ENCODE measurements at regions not wholly inside any gene's neighbourhood (a gene's known extent, or its start where the extent isn't known, plus 50 kb on each side); places are given as distances from the start of the nearest gene placed in this dataset.

- no peak for ATAC-seq
- intact Hi-C loops (cut with micrococcal nuclease): no loop called here
- no peaks in the 10 kb centered on the region for H3K36me3 Mint-ChIP-seq (ENCODE audit: low read depth)
- TF ChIP-seq CTCF (IDR thresholded peaks at IDR 0.05): no peak
- no peak overlapping the region for H3K4me3 Mint-ChIP-seq
- H3K27ac Mint-ChIP-seq: no peak overlapping the region
- H3K9me3 Mint-ChIP-seq: peaks cover 15% of the 10 kb centered on the region
- no peak for DNase-seq
- no peaks in the 10 kb centered on the region for H3K27me3 Mint-ChIP-seq
- CTCF ChIA-PET: no interaction called here
- H3K4me1 Mint-ChIP-seq (ENCODE audit: low read depth): no peaks in the 10 kb centered on the region
- POLR2A ChIA-PET: no interaction called here
Measured at GRCh38 chr11:37762079-37762478, 1164.0 kb upstream of the RAG2 start.

GRCh38 chr11:37755521-37755920, 1157.5 kb upstream of the RAG2 start:
- ChIA-PET POLR2A (no interaction called here), CTCF (no interaction called here)
- Mint-ChIP-seq H3K4me1 (ENCODE audit: low read depth) (no peaks in the 10 kb centered on the region), H3K27ac (no peak overlapping the region), H3K9me3 (peaks cover 11% of the 10 kb centered on the region), H3K4me3 (no peak overlapping the region), H3K27me3 (no peaks in the 10 kb centered on the region), H3K36me3 (ENCODE audit: low read depth) (no peaks in the 10 kb centered on the region)
- TF ChIP-seq CTCF (IDR thresholded peaks at IDR 0.05): no peak
- no peak for DNase-seq
- no peak for ATAC-seq
- intact Hi-C loops (cut with micrococcal nuclease): no loop called here

GRCh38 chr11:37748641-37749040, 1150.6 kb upstream of the RAG2 start:
- Mint-ChIP-seq H3K4me3 (no peak overlapping the region), H3K36me3 (ENCODE audit: low read depth) (no peaks in the 10 kb centered on the region), H3K27ac (no peak overlapping the region), H3K4me1 (ENCODE audit: low read depth) (no peaks in the 10 kb centered on the region), H3K9me3 (peaks cover 3% of the 10 kb centered on the region), H3K27me3 (no peaks in the 10 kb centered on the region)
- TF ChIP-seq CTCF (IDR thresholded peaks at IDR 0.05): no peak
- ChIA-PET POLR2A (no interaction called here), CTCF (no interaction called here)
- no peak for ATAC-seq
- intact Hi-C loops (cut with micrococcal nuclease): no loop called here
- DNase-seq: no peak

GRCh38 chr11:37747121-37747520, 1149.1 kb upstream of the RAG2 start:
- no peaks in the 10 kb centered on the region for H3K36me3 Mint-ChIP-seq (ENCODE audit: low read depth)
- no peak overlapping the region for H3K4me3 Mint-ChIP-seq
- intact Hi-C loops (cut with micrococcal nuclease): no loop called here
- H3K27ac Mint-ChIP-seq: no peak overlapping the region
- H3K9me3 Mint-ChIP-seq: peaks cover 5% of the 10 kb centered on the region
- no peaks in the 10 kb centered on the region for H3K27me3 Mint-ChIP-seq
- DNase-seq (no peak), ATAC-seq (no peak)
- ChIA-PET CTCF (no interaction called here), POLR2A (no interaction called here)
- no peak for TF ChIP-seq CTCF (IDR thresholded peaks at IDR 0.05)
- H3K4me1 Mint-ChIP-seq (ENCODE audit: low read depth): no peaks in the 10 kb centered on the region

DNA sequence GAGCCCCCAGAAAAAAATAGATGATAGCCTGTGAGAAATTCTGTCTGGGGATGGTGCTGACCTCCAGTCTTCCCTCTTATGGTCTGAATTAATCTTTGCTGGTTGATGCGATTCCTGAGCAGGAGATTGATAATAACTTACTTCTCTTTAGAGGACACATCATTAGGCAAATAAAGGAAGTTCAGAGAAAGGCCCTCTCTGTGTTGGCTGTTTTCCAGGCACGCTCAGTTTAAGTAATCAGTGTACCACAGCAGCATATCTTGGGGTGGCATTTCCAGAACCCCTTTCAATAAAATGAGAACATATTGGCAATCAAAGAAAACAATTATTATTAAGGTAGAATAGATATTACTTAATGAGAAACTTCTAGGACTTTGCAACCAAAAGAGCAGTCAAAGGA, 1129.3 kb upstream of the RAG2 start:
- TF ChIP-seq CTCF (IDR thresholded peaks at IDR 0.05): no peak
- H3K27ac Mint-ChIP-seq: no peak overlapping the region
- POLR2A ChIA-PET: no interaction called here
- no peak for ATAC-seq
- intact Hi-C loops (cut with micrococcal nuclease): no loop called here
- no peaks in the 10 kb centered on the region for H3K4me1 Mint-ChIP-seq (ENCODE audit: low read depth)
- CTCF ChIA-PET: no interaction called here
- H3K36me3 Mint-ChIP-seq (ENCODE audit: low read depth): no peaks in the 10 kb centered on the region
- no peaks in the 10 kb centered on the region for H3K27me3 Mint-ChIP-seq
- DNase-seq: no peak
- H3K9me3 Mint-ChIP-seq: peaks cover 5% of the 10 kb centered on the region
- no peak overlapping the region for H3K4me3 Mint-ChIP-seq

Measured in activated CD8-positive, alpha-beta T cell treated with anti-CD3 and anti-CD28 coated beads for 36 hours (primary cell).